ENCODE measurements at regions not wholly inside any gene's neighbourhood (a gene's known extent, or its start where the extent isn't known, plus 50 kb on each side); places are given as distances from the start of the nearest gene placed in this dataset.

GRCh38 chr13:110023729-110024644 is 237.6 kb upstream of the IRS2 start:
- CTCF ChIA-PET = no interaction called here
- TF ChIP-seq, protein P1, sequence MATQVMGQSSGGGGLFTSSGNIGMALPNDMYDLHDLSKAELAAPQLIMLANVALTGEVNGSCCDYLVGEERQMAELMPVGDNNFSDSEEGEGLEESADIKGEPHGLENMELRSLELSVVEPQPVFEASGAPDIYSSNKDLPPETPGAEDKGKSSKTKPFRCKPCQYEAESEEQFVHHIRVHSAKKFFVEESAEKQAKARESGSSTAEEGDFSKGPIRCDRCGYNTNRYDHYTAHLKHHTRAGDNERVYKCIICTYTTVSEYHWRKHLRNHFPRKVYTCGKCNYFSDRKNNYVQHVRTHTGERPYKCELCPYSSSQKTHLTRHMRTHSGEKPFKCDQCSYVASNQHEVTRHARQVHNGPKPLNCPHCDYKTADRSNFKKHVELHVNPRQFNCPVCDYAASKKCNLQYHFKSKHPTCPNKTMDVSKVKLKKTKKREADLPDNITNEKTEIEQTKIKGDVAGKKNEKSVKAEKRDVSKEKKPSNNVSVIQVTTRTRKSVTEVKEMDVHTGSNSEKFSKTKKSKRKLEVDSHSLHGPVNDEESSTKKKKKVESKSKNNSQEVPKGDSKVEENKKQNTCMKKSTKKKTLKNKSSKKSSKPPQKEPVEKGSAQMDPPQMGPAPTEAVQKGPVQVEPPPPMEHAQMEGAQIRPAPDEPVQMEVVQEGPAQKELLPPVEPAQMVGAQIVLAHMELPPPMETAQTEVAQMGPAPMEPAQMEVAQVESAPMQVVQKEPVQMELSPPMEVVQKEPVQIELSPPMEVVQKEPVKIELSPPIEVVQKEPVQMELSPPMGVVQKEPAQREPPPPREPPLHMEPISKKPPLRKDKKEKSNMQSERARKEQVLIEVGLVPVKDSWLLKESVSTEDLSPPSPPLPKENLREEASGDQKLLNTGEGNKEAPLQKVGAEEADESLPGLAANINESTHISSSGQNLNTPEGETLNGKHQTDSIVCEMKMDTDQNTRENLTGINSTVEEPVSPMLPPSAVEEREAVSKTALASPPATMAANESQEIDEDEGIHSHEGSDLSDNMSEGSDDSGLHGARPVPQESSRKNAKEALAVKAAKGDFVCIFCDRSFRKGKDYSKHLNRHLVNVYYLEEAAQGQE (IDR thresholded peaks at IDR 0.05; ENCODE audit: insufficient read depth in 1 of 2, low read depth in 2 of 2, low read length in 1 of 2) = no peak
- TF ChIP-seq, protein P2, sequence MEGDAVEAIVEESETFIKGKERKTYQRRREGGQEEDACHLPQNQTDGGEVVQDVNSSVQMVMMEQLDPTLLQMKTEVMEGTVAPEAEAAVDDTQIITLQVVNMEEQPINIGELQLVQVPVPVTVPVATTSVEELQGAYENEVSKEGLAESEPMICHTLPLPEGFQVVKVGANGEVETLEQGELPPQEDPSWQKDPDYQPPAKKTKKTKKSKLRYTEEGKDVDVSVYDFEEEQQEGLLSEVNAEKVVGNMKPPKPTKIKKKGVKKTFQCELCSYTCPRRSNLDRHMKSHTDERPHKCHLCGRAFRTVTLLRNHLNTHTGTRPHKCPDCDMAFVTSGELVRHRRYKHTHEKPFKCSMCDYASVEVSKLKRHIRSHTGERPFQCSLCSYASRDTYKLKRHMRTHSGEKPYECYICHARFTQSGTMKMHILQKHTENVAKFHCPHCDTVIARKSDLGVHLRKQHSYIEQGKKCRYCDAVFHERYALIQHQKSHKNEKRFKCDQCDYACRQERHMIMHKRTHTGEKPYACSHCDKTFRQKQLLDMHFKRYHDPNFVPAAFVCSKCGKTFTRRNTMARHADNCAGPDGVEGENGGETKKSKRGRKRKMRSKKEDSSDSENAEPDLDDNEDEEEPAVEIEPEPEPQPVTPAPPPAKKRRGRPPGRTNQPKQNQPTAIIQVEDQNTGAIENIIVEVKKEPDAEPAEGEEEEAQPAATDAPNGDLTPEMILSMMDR (IDR thresholded peaks at IDR 0.05) = no peak
- TF ChIP-seq TCF7L2 (IDR thresholded peaks at IDR 0.05; ENCODE audit: low read depth, low read length) (no peak), SIN3A (IDR thresholded peaks at IDR 0.05; ENCODE audit: borderline replicate concordance, insufficient read depth, low read depth, low read length) (no peak), POLR2AphosphoS5 (IDR thresholded peaks at IDR 0.05; ENCODE audit: low read depth, low read length) (no peak)
- DNase-seq (ENCODE audit: low read depth, low spot score) = no peak
- no peak overlapping the region for H3K4me3 ChIP-seq (ENCODE audit: low read depth in 2 of 2, low read length in 2 of 2)
- intact Hi-C loops (cut with micrococcal nuclease; ENCODE audit: unreplicated experiment) (no loop called here), in situ Hi-C loops (cut with HindIII; ENCODE audit: low pct_unique_long_range_greater_than_20kb, low sequenced_read_pairs) (no loop called here)
- ATAC-seq = no peak
- BruUV-seq (replicated peaks) = no TSS peak
- H3K36me3 ChIP-seq (ENCODE audit: control insufficient read depth, insufficient read depth, low read length) = no peaks in the 10 kb centered on the region
- no peaks in the 10 kb centered on the region for H3K27me3 ChIP-seq (ENCODE audit: control insufficient read depth, insufficient read depth, low read length)
- H3K4me1 ChIP-seq (ENCODE audit: control insufficient read depth, insufficient read depth, low read length) = no peaks in the 10 kb centered on the region
- POLR2A ChIA-PET = no interaction called here
- H3K27ac ChIP-seq (ENCODE audit: low read length) = no peak overlapping the region
- no peaks in the 10 kb centered on the region for H3K9me3 ChIP-seq (ENCODE audit: control insufficient read depth, insufficient read depth, low read depth, low read length)

- ATAC-seq (no peak), DNase-seq (ENCODE audit: low read depth, low spot score) (no peak)
- H3K27me3 ChIP-seq (ENCODE audit: control insufficient read depth, insufficient read depth, low read length) = no peaks in the 10 kb centered on the region
- no peak overlapping the region for H3K27ac ChIP-seq (ENCODE audit: low read length)
- no peaks in the 10 kb centered on the region for H3K9me3 ChIP-seq (ENCODE audit: control insufficient read depth, insufficient read depth, low read depth, low read length)
- no peaks in the 10 kb centered on the region for H3K36me3 ChIP-seq (ENCODE audit: control insufficient read depth, insufficient read depth, low read length)
- no TSS peak for BruUV-seq (replicated peaks)
- H3K4me1 ChIP-seq (ENCODE audit: control insufficient read depth, insufficient read depth, low read length) = no peaks in the 10 kb centered on the region
- intact Hi-C loops (cut with micrococcal nuclease; ENCODE audit: unreplicated experiment) (no loop called here), in situ Hi-C loops (cut with HindIII; ENCODE audit: low pct_unique_long_range_greater_than_20kb, low sequenced_read_pairs) (no loop called here)
- ChIA-PET POLR2A (no interaction called here), CTCF (no interaction called here)
- TF ChIP-seq TCF7L2 (IDR thresholded peaks at IDR 0.05; ENCODE audit: low read depth, low read length) (no peak), SIN3A (IDR thresholded peaks at IDR 0.05; ENCODE audit: borderline replicate concordance, insufficient read depth, low read depth, low read length) (no peak), POLR2AphosphoS5 (IDR thresholded peaks at IDR 0.05; ENCODE audit: low read depth, low read length) (no peak)
- TF ChIP-seq, protein P1 (IDR thresholded peaks at IDR 0.05; ENCODE audit: insufficient read depth in 1 of 2, low read depth in 2 of 2, low read length in 1 of 2) = no peak
- TF ChIP-seq, protein P2 (IDR thresholded peaks at IDR 0.05) = no peak
- H3K4me3 ChIP-seq (ENCODE audit: low read depth in 2 of 2, low read length in 2 of 2) = no peak overlapping the region
Measured at GRCh38 chr13:110018009-110018408, 231.6 kb upstream of the IRS2 start.
